WI38 (cell line): ENCODE measurements at regions not wholly inside any gene's neighbourhood (a gene's known extent, or its start where the extent isn't known, plus 50 kb on each side); places are given as distances from the start of the nearest gene placed in this dataset.

Experiments
- H3K4me3 ChIP-seq: 2 replicates; pipeline ENCODE4 v1.5.1; 2011; ENCODE audit warnings: low read depth, mild to moderate bottlenecking, control low read depth, low read length
- TF ChIP-seq, protein P1 (sequence below): IDR thresholded peaks from 2 replicates; pipeline ENCODE4 v1.5.1; 2012; ENCODE audit warnings: low read depth, mild to moderate bottlenecking, control low read depth, low read length

DNA sequence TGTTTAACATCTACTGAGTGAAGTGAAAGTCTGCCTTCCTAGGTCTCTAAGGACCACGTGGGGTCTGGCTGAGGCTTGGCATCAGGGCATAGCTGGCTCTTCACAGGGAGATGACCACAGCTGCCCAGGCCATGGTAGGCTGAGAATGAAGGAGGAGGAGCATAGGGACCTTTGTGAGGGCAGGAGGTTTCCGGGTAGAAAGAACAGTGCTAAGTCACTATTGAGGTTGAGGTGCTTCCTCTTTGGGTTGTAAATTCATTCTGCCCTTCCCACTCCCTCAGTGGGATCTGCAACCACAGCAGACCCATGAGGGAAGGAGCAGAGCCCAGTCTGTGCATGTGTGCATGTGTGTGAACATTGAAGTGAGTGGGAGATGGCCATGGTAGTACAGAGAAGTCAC, 909.6 kb downstream of the VRK1 start:
- no peak overlapping the region for H3K4me3 ChIP-seq
- TF ChIP-seq, protein P1, sequence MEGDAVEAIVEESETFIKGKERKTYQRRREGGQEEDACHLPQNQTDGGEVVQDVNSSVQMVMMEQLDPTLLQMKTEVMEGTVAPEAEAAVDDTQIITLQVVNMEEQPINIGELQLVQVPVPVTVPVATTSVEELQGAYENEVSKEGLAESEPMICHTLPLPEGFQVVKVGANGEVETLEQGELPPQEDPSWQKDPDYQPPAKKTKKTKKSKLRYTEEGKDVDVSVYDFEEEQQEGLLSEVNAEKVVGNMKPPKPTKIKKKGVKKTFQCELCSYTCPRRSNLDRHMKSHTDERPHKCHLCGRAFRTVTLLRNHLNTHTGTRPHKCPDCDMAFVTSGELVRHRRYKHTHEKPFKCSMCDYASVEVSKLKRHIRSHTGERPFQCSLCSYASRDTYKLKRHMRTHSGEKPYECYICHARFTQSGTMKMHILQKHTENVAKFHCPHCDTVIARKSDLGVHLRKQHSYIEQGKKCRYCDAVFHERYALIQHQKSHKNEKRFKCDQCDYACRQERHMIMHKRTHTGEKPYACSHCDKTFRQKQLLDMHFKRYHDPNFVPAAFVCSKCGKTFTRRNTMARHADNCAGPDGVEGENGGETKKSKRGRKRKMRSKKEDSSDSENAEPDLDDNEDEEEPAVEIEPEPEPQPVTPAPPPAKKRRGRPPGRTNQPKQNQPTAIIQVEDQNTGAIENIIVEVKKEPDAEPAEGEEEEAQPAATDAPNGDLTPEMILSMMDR: no peak

DNA sequence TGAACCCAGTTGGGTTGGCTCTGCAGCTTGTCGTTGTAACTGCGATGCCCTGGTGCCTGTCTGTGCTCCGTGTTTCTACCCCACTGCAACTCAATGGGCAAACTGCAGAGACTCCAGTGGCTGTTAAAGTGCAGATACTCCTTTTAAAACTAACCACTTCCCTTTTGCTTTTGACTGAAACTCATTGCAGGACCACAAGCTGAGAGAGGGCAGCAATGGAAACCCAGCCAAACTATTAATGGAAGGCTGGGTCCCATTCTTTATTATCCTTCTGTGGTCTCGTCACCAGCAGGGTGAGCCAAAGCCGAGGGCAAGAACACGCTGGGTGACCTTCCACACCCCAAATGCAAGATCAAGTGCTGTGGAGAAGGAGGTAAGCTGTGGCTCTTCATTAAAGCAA, 910.4 kb downstream of the VRK1 start:
- H3K4me3 ChIP-seq: no peak overlapping the region
- TF ChIP-seq, protein P1: no peak

DNA sequence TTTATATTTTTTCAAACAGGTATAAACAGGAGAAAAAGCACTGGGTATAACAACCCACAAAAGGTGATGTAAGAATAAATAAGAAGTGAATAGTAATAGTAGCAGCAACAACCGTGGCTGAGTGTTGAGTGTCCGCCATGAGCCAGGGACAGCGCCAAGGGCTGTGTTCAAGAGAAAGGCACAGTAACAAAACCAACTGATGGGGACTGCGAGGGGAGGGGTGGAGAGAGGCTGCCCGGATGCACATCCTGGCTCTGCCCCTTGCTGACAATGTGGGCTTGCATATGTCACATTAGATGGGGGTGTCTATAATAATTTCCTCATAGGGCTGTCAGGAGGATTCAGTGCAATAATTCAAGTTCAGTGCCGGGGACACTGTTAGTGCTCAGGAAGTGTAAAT, 912.4 kb downstream of the VRK1 start:
- TF ChIP-seq, protein P1: no peak

DNA sequence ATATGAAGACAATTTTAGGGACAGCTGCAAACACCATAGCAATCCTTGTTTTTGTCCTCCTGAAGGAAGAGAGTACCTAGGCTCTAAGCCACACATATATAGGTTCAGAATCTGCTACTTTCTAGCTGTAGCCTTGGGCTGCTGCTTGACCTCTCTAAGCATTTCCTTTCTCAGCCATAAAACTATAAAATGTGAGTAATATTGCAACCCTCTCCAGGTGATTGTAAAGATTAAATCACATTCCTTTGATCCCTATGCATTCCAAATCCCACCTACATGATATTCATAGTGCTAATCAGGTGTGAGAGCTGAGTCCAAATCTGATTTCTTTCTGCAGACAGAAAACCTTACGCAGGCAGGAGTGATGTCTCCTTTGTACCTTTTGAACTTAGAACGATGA, 913.5 kb downstream of the VRK1 start:
- TF ChIP-seq, protein P1: no peak
- H3K4me3 ChIP-seq: no peak overlapping the region

More for the DNA sequence above, 912.4 kb downstream of the VRK1 start:
- no peak overlapping the region for H3K4me3 ChIP-seq

DNA sequence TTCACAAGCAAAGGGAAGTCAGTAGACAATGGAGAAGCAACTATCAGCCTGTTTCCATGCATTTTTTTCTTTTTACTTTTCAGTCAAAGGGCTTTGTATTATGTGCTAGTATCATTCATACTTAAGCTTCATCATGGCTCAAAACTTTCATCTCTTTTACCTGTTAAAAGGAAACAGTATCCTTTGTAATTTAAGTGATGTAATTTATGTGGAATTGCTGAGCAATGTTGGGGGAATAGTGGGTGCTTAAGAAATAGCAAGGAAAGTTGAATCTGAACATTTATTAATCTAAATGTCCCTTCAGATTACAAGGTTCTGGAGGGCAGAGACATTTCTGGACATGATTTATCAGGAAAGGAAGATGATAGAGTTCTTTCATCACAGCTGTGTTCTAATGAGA, 915.3 kb downstream of the VRK1 start:
- TF ChIP-seq, protein P1: no peak
- H3K4me3 ChIP-seq: no peak overlapping the region

DNA sequence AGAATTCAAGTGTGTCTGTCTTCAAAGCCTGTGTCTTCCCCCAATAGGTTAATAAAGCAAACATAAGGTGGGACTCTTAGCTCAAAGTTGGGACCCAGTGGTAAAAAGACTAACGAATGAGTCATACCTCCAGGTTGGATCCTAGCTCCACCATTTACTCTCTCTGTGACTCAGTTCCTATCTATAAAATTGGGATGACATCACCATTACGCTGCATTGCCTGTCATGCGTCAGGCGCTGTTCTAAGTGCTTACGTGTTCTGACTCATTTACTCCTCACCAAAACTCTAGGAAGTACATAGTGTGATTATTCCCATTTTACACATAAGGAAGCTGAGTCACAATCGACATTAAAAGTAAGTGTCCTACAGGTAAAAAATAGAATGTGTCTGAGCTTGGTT, 915.8 kb downstream of the VRK1 start:
- TF ChIP-seq, protein P1: no peak

DNA sequence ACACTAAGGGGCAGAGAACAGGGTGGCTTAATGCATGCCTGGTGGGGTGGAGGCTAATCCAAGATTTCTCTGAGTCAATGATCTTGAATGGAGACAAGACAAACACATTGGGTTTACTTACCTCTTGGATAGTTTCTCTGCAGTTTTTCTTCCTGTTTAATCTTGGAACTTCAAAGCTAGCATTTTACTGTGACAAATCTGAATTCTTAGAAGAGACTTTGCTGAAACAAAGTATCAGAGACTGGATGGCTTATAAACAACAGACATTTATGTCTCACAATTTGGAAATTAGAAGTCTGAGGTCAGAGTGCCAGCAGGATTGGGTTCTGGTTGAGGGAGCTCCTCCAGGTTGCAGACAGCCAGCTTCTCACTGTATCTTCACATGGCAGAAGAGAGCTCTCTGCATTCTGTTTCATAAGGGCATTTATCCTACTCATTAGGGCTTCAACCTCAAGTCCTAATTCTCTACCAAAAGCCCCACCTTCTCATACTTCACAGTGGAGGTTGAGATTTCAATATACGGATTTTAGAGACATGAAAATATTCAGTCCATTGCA, 921.8 kb downstream of the VRK1 start:
- TF ChIP-seq, protein P1: no peak
- H3K4me3 ChIP-seq: no peak overlapping the region

More for the DNA sequence above, 915.8 kb downstream of the VRK1 start:
- H3K4me3 ChIP-seq: no peak overlapping the region
